ENCODE measurements at regions not wholly inside any gene's neighbourhood (a gene's known extent, or its start where the extent isn't known, plus 50 kb on each side); places are given as distances from the start of the nearest gene placed in this dataset.

- ATAC-seq (no peak), DNase-seq (ENCODE audit: low read depth, low spot score) (no peak)
- no peak overlapping the region for H3K4me3 ChIP-seq (replicated peaks in 1 of 2; ENCODE audit: low read depth in 1 of 2, low read length in 2 of 2)
- no peaks in the 10 kb centered on the region for H3K4me1 ChIP-seq (ENCODE audit: control insufficient read depth in 1 of 2, insufficient read depth in 2 of 2, low read length in 2 of 2)
- H3K79me2 ChIP-seq (ENCODE audit: insufficient read depth, low read length) = no peaks in the 10 kb centered on the region
- no peaks in the 10 kb centered on the region for H3K27me3 ChIP-seq (ENCODE audit: insufficient read depth, low read length)
- no peak for TF ChIP-seq REST (IDR thresholded peaks at IDR 0.05; ENCODE audit: low read depth)
- no peak for TF ChIP-seq EZH2 (IDR thresholded peaks at IDR 0.05)
- no peak for TF ChIP-seq YY1 (IDR thresholded peaks at IDR 0.05; ENCODE audit: extremely low read depth, insufficient replicate concordance, low read depth, low read length)
- TF ChIP-seq FOSL1 (IDR thresholded peaks at IDR 0.05; ENCODE audit: low read depth) = no peak
- no peak for TF ChIP-seq ELF1 (IDR thresholded peaks at IDR 0.05; ENCODE audit: borderline replicate concordance, low read depth)
- TF ChIP-seq CEBPB (IDR thresholded peaks at IDR 0.05; ENCODE audit: low read depth) = no peak
- TF ChIP-seq ZNF274 (IDR thresholded peaks at IDR 0.05; ENCODE audit: low read depth, low read length) = no peak
- no peak for TF ChIP-seq ATF3 (IDR thresholded peaks at IDR 0.05)
- TF ChIP-seq SP1 (IDR thresholded peaks at IDR 0.05; ENCODE audit: low read depth) = no peak
- no peak for TF ChIP-seq TCF7L2 (IDR thresholded peaks at IDR 0.05; ENCODE audit: borderline replicate concordance, extremely low read depth, insufficient read depth, insufficient read length)
- TF ChIP-seq MAX (IDR thresholded peaks at IDR 0.05) = no peak
- no peak for TF ChIP-seq SRF (IDR thresholded peaks at IDR 0.05; ENCODE audit: low read depth)
- no peak for TF ChIP-seq EZH2phosphoT487 (IDR thresholded peaks at IDR 0.05; ENCODE audit: borderline replicate concordance)
- TF ChIP-seq EGR1 (IDR thresholded peaks at IDR 0.05; ENCODE audit: low read depth) = no peak
- no peak for TF ChIP-seq RAD21 (IDR thresholded peaks at IDR 0.05; ENCODE audit: low read depth)
- TF ChIP-seq SIN3A (IDR thresholded peaks at IDR 0.05; ENCODE audit: low read depth) = no peak
- no peak for TF ChIP-seq ZBTB33 (IDR thresholded peaks at IDR 0.05; ENCODE audit: extremely low read depth, insufficient replicate concordance, low read length)
- no peak overlapping the region for H2AFZ ChIP-seq (ENCODE audit: low read depth, low read length, poor library complexity, severe bottlenecking)
- POLR2A ChIA-PET = no interaction called here
- no peaks in the 10 kb centered on the region for H3K36me3 ChIP-seq (ENCODE audit: control insufficient read depth in 1 of 2, insufficient read depth in 2 of 2, low read length in 2 of 2)
- CTCF ChIA-PET = no interaction called here
- H3K9me3 ChIP-seq (ENCODE audit: control insufficient read depth in 1 of 2, insufficient read depth in 1 of 2, low read depth in 1 of 2, low read length in 2 of 2) = no peaks in the 10 kb centered on the region
- BruUV-seq (replicated peaks) = no TSS peak
- intact Hi-C loops (cut with micrococcal nuclease) = no loop called here
- H3K9ac ChIP-seq (ENCODE audit: low read length) = no peak overlapping the region
- no peak overlapping the region for H3K4me2 ChIP-seq (ENCODE audit: low read length)
- H3K27ac ChIP-seq (ENCODE audit: low read depth, low read length) = no peak overlapping the region
- no peaks in the 10 kb centered on the region for H3K9me2 ChIP-seq (ENCODE audit: insufficient read depth)
- RAD21 ChIA-PET (ENCODE audit: low non-redundant PET in 1 of 2, low total read pairs in 2 of 2, uncharacterized antibody in 2 of 2, unreplicated experiment in 2 of 2) = no interaction called here
- H4K20me1 ChIP-seq (ENCODE audit: insufficient read depth) = no peaks in the 10 kb centered on the region
Measured at GRCh38 chr3:70561796-70562195, 249.4 kb upstream of the MDFIC2 start.
